ENCODE measurements at regions not wholly inside any gene's neighbourhood (a gene's known extent, or its start where the extent isn't known, plus 50 kb on each side); places are given as distances from the start of the nearest gene placed in this dataset.
"Not testable (repeated sequence)": the region's sequence is repeated elsewhere in the genome, so short reads cannot be mapped to it uniquely, and the experiment has no call there.

DNA sequence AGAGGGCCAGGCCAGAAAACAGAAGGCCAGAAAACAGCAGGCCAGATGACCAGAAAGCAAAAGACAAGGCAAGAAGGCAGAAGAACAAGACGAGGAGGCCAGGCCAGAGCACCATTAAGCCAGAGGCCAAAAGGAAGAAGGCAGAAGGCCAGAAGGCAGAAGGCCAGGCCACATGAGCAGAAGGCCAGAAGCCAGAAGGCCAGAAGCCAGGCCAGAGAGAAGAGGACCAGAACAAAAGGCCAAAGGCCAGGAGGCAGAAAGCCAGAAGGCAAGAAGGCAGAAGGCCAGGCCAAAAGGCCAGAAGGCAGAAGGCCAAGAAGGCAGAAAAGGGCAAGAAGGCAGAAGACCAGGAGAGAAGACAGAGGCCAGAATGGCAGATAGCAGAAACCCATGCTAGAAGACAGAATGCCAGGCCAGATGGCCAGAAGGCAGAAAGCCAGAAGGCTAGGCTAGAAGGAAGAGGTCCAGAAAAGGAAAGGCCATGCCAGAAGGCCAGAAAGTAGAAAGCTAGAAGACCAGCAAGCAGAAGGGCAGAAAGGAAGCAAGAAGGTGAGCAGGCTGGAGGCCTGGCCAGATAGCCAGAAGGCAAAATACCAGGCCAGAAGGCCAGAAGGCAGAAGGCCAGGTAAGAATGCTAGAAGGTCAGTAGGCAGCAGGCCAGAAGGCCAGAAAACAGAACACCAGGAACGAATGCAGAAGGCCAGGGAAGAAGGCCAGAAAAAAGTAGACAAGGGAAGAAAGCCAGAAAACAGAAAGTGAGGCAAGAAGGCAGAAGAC lies 187.6 kb downstream of the TUBA3C start:
- Histone ChIP-seq H3K4me3 (no peak overlapping the region), H3K9ac (ENCODE audit: insufficient read length) (no peak overlapping the region), H3K36me3 (ENCODE audit: insufficient read depth, low read length) (no peaks in the 10 kb centered on the region), H3K27ac (no peak overlapping the region), H3K9me3 (ENCODE audit: low read depth, low read length) (no peaks in the 10 kb centered on the region)
- no peak for DNase-seq (ENCODE audit: low read depth, low spot score)
- TF ChIP-seq FOXP2 (optimal IDR thresholded peaks at IDR 0.05; ENCODE audit: control extremely low read depth, extremely low read length, insufficient read depth) (no peak), POLR2AphosphoS5 (IDR thresholded peaks at IDR 0.05; ENCODE audit: borderline replicate concordance, low read depth, low read length) (no peak), EZH2 (IDR thresholded peaks at IDR 0.05) (no peak)

DNA sequence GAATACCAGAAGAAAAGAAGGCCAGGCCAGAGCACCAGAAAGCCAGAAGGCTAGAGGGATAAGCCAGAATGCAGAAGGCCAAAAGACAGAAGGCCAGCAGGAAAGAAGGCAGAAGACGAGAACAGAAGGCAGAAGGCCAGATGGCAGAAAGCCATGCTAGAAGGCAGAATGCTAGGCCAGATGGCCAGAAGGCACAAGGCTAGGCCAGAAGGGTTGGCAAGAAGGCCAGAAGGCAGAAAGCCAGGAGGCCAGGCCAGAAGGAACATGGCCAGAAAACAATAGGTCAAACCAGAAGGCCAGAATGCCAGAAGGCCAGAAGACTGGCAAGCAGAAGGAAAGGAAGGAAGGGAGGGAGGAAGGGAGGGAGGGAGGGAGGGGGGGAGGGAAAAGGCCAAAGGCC lies 188.8 kb downstream of the TUBA3C start:
- Histone ChIP-seq H3K36me3 (ENCODE audit: insufficient read depth, low read length) (no peaks in the 10 kb centered on the region), H3K4me3 (no peak overlapping the region), H3K9me3 (ENCODE audit: low read depth, low read length) (no peaks in the 10 kb centered on the region), H3K9ac (ENCODE audit: insufficient read length) (no peak overlapping the region), H3K27ac (no peak overlapping the region)
- TF ChIP-seq POLR2AphosphoS5 (IDR thresholded peaks at IDR 0.05; ENCODE audit: borderline replicate concordance, low read depth, low read length) (no peak), EZH2 (IDR thresholded peaks at IDR 0.05) (no peak), FOXP2 (optimal IDR thresholded peaks at IDR 0.05; ENCODE audit: control extremely low read depth, extremely low read length, insufficient read depth) (no peak)
- DNase-seq (ENCODE audit: low read depth, low spot score), result no peak

DNA sequence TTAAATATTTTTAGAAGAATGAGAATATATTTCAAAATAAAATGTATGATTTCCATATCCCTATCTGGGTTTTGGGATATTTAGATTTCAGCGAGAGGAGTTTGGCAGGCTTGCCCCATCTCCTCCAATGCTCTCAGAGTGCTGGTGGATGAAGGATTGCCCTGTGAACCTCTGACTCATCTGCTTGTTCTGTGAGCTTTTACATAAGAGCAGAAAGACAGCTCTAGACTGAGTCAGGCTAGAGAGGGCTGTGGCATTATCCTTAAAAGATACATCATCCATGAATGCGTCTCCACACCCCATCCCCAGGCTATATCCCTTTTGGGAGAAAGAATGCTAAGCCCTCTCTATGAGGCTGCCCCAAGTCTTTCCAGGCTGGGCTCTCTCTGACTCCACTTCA lies 190.6 kb downstream of the TUBA3C start:
- Histone ChIP-seq H3K27ac (no peak overlapping the region), H3K9me3 (ENCODE audit: low read depth, low read length) (no peaks in the 10 kb centered on the region), H3K4me3 (no peak overlapping the region), H3K36me3 (ENCODE audit: insufficient read depth, low read length) (no peaks in the 10 kb centered on the region), H3K9ac (ENCODE audit: insufficient read length) (no peak overlapping the region)
- TF ChIP-seq EZH2 (IDR thresholded peaks at IDR 0.05), result no peak
- no peak for TF ChIP-seq FOXP2 (optimal IDR thresholded peaks at IDR 0.05; ENCODE audit: control extremely low read depth, extremely low read length, insufficient read depth)
- TF ChIP-seq POLR2AphosphoS5 (IDR thresholded peaks at IDR 0.05; ENCODE audit: borderline replicate concordance, low read depth, low read length), result no peak
- DNase-seq (ENCODE audit: low read depth, low spot score), result no peak

DNA sequence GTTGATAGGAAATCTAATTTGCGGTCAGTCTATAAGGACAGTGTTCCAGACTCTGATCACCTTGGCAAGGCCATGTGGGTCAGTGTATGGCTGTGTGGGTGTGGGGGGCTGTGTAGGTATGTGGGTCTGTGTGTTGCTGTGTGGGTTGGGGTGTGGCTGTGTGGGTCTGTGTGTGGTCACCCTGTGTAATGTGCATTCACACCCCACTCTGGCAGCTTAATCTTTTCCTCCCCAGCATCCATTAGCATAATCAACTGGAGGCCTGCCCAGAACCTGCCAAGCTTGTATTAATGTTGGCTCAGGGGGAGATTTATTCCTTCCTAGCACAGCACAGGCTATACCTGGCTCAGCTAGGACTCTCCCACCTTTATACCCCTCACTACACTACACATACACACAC lies 203.2 kb downstream of the TUBA3C start:
- H3K9ac ChIP-seq (ENCODE audit: insufficient read length), result peak overlapping the region; percentile 20
- no peaks in the 10 kb centered on the region for H3K9me3 ChIP-seq (ENCODE audit: low read depth, low read length)
- no peaks in the 10 kb centered on the region for H3K36me3 ChIP-seq (ENCODE audit: insufficient read depth, low read length)
- no peak for DNase-seq (ENCODE audit: low read depth, low spot score)
- peak overlapping the region; percentile 56 for H3K4me3 ChIP-seq
- H3K27ac ChIP-seq, result peak overlapping the region; percentile 61; the same call in 1 of the 2 replicates
- TF ChIP-seq POLR2AphosphoS5 (IDR thresholded peaks at IDR 0.05; ENCODE audit: borderline replicate concordance, low read depth, low read length) (no peak), EZH2 (IDR thresholded peaks at IDR 0.05) (no peak), FOXP2 (optimal IDR thresholded peaks at IDR 0.05; ENCODE audit: control extremely low read depth, extremely low read length, insufficient read depth) (no peak)

DNA sequence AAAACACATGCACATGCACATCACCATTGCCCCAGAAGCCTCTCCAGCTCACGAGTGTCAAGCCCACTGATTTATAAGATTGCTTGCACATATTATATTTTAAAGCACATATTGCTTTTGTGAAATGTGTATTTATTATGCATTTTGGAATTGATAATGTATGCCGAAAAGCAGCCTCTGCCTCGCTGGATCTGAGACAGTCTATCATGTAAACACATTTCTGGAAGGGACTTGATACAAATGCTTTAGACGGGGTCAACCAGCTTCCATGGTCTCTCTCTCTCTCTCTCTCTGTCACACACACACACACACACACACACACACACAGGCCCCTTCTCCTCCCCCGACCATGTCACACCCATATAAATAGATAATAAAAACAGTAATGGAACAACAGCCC lies 203.8 kb downstream of the TUBA3C start:
- H3K9ac ChIP-seq (ENCODE audit: insufficient read length), result peak overlapping the region; percentile 20
- H3K27ac ChIP-seq, result peak overlapping the region; percentile 61; the same call in 1 of the 2 replicates
- no peaks in the 10 kb centered on the region for H3K9me3 ChIP-seq (ENCODE audit: low read depth, low read length)
- no peaks in the 10 kb centered on the region for H3K36me3 ChIP-seq (ENCODE audit: insufficient read depth, low read length)
- TF ChIP-seq POLR2AphosphoS5 (IDR thresholded peaks at IDR 0.05; ENCODE audit: borderline replicate concordance, low read depth, low read length) (no peak), EZH2 (IDR thresholded peaks at IDR 0.05) (no peak)
- DNase-seq (ENCODE audit: low read depth, low spot score), result no peak
- H3K4me3 ChIP-seq, result peak overlapping the region; percentile 56

DNA sequence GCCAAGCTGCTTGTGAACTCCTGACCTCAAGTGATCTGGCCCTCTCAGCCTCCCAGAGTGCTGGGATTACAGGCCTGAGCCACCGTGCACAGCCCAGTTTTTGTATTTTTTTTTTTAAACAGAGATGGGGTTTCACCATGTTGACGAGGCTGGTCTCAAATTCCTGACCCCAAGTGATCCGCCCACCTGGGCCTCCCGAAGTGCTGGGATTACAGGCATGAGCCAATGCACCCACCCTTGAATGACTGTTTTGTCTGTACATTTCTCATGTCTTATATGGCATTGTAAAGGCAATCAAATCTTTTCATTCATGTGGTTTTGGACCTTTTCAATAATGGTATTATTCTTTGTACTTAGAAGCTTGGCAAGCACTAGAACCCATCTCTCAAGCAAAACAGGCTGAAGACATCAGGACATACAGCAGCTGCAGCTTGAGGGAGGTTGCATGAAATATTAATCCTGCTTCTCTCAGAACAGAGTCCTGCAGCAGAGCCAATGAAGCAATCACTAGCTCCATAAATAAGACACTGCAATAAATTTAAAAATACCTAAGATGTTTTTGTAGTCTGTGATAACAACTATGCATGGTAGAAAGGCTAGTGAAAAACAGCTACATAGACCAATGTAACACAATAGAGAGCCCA lies 209.9 kb downstream of the TUBA3C start:
- H3K27ac ChIP-seq, result no peak overlapping the region
- no peak for DNase-seq (ENCODE audit: low read depth, low spot score)
- H3K9ac ChIP-seq (ENCODE audit: insufficient read length), result no peak overlapping the region
- no peak overlapping the region for H3K4me3 ChIP-seq
- no peaks in the 10 kb centered on the region for H3K9me3 ChIP-seq (ENCODE audit: low read depth, low read length)
- TF ChIP-seq EZH2 (IDR thresholded peaks at IDR 0.05) (no peak), POLR2AphosphoS5 (IDR thresholded peaks at IDR 0.05; ENCODE audit: borderline replicate concordance, low read depth, low read length) (no peak), FOXP2 (optimal IDR thresholded peaks at IDR 0.05; ENCODE audit: control extremely low read depth, extremely low read length, insufficient read depth) (no peak)
- H3K36me3 ChIP-seq (ENCODE audit: insufficient read depth, low read length), result no peaks in the 10 kb centered on the region

DNA sequence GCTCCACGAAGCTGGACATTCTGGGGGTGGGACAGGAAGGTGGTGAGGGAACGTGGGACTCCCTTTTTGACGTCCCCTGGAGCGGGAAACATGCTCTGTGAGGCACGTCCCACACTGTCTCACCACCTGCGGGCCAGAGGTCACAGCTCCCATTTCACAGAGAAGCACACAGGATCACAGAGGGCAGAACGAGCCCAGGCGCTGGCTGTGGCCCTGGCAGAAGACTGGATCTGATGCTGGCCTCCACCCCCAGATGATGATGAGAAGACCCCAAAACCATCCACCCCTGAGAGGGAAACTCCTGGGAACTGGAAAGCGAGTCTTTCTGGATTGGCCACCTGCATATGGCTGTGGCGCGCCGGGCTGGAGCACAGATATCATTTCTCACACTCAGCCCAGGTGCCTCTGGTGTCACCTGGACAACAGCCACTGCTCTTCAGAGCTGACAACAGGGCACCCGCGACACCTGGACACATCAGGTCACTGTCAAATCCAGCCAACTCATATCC lies 216.2 kb downstream of the TUBA3C start:
- Histone ChIP-seq H3K9me3 (ENCODE audit: low read depth, low read length) (no peaks in the 10 kb centered on the region), H3K9ac (ENCODE audit: insufficient read length) (no peak overlapping the region), H3K27ac (no peak overlapping the region), H3K36me3 (ENCODE audit: insufficient read depth, low read length) (no peaks in the 10 kb centered on the region), H3K4me3 (no peak overlapping the region)
- TF ChIP-seq POLR2AphosphoS5 (IDR thresholded peaks at IDR 0.05; ENCODE audit: borderline replicate concordance, low read depth, low read length), result no peak
- no peak for TF ChIP-seq EZH2 (IDR thresholded peaks at IDR 0.05)
- no peak for TF ChIP-seq FOXP2 (optimal IDR thresholded peaks at IDR 0.05; ENCODE audit: control extremely low read depth, extremely low read length, insufficient read depth)
- no peak for DNase-seq (ENCODE audit: low read depth, low spot score)

DNA sequence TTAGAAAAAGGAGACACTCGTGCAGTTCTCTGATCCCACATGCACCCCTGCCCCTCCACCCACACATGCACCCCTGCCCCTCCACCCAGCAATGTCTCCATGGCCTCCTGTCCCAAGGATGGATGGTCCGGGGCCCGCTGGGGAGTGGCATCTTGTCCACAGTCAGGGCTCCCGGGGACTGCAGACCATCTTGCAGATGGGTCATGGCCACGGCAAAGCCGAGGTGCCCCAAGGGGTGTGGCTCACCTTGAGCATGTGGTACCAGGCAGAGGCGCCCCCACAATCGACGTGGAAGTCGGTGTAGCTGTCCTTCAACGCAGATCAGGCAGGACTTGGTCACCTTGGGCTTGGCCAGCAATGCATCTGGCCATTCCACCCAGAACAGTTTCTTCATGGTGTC lies 216.7 kb downstream of the TUBA3C start:
- Histone ChIP-seq H3K27ac (no peak overlapping the region), H3K4me3 (no peak overlapping the region), H3K36me3 (ENCODE audit: insufficient read depth, low read length) (no peaks in the 10 kb centered on the region), H3K9me3 (ENCODE audit: low read depth, low read length) (no peaks in the 10 kb centered on the region), H3K9ac (ENCODE audit: insufficient read length) (no peak overlapping the region)
- TF ChIP-seq EZH2 (IDR thresholded peaks at IDR 0.05) (no peak), FOXP2 (optimal IDR thresholded peaks at IDR 0.05; ENCODE audit: control extremely low read depth, extremely low read length, insufficient read depth) (no peak), POLR2AphosphoS5 (IDR thresholded peaks at IDR 0.05; ENCODE audit: borderline replicate concordance, low read depth, low read length) (no peak)
- DNase-seq (ENCODE audit: low read depth, low spot score), result no peak

DNA sequence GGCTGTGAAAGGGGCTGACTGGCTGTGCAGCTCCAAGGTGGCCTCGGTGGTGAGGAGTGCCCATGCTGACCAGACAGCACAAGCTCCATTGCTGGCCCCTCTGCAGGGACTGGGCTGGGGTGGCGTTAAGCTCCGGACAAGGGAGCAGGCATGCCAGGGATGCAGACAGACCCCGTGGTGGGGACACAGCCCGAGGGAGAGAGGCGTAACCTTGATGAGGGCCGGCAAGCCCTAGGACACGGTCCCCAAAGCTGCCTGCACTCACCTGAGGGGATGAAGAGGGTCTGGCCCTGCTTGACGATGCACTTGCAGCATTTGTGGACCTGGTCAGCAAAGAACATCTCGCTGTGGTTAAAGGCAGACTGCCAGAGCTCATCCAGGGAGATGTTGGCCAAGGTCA lies 217.9 kb downstream of the TUBA3C start:
- H3K9me3 ChIP-seq (ENCODE audit: low read depth, low read length); H3K36me3 ChIP-seq (ENCODE audit: insufficient read depth, low read length): not testable (repeated sequence)

More for the DNA sequence above, 217.9 kb downstream of the TUBA3C start:
- H3K9ac ChIP-seq (ENCODE audit: insufficient read length); H3K4me3 ChIP-seq; H3K27ac ChIP-seq; DNase-seq (ENCODE audit: low read depth, low spot score): not testable (repeated sequence)

All from SK-N-MC (cell line).